HG02938 (cell line): ENCODE measurements at regions not wholly inside any gene's neighbourhood (a gene's known extent, or its start where the extent isn't known, plus 50 kb on each side); places are given as distances from the start of the nearest gene placed in this dataset.
"Not testable (repeated sequence)": the region's sequence is repeated elsewhere in the genome, so short reads cannot be mapped to it uniquely, and the experiment has no call there.

Source experiments
- ATAC-seq: cut with Tn5 transposase; IDR thresholded peaks from one replicate; pipeline ENCODE4 v1.9.1; 2021; ENCODE audit warnings: mild to moderate bottlenecking, moderate library complexity; ENCODE audit not compliant: unreplicated experiment

GRCh38 chr11:104781037-104781436, 117.2 kb downstream of the CASP12 start:
- no peak for ATAC-seq

GRCh38 chr11:104776501-104777170, 121.6 kb downstream of the CASP12 start:
- no peak for ATAC-seq

- no peak for ATAC-seq
Measured at GRCh38 chr11:104774578-104774977, 123.7 kb downstream of the CASP12 start.

- no peak for ATAC-seq
Measured at GRCh38 chr11:104772806-104773241, 125.4 kb downstream of the CASP12 start.

- ATAC-seq: no peak
Measured at GRCh38 chr11:104771763-104772162, 126.5 kb downstream of the CASP12 start.

- ATAC-seq: not testable (repeated sequence)
Measured at GRCh38 chr11:104771046-104771445, 127.2 kb downstream of the CASP12 start.

- ATAC-seq: no peak
Measured at GRCh38 chr11:104765401-104766095, 132.7 kb downstream of the CASP12 start.

GRCh38 chr11:104764710-104765045, 133.6 kb downstream of the CASP12 start:
- no peak for ATAC-seq

GRCh38 chr11:104763930-104764709, 134.1 kb downstream of the CASP12 start:
- ATAC-seq: no peak

GRCh38 chr11:104761511-104761910, 136.7 kb downstream of the CASP12 start:
- ATAC-seq: no peak

- no peak for ATAC-seq
Measured at GRCh38 chr11:104759464-104759863, 138.8 kb downstream of the CASP12 start.

GRCh38 chr11:104738918-104739317, 159.3 kb downstream of the CASP12 start:
- ATAC-seq: no peak

- no peak for ATAC-seq
Measured at GRCh38 chr11:104738208-104738607, 160.1 kb downstream of the CASP12 start.

- ATAC-seq: no peak
Measured at GRCh38 chr11:104736502-104736901, 161.8 kb downstream of the CASP12 start.

- no peak for ATAC-seq
Measured at GRCh38 chr11:104734998-104735397, 163.3 kb downstream of the CASP12 start.

GRCh38 chr11:104731890-104732289, 166.4 kb downstream of the CASP12 start:
- ATAC-seq: no peak

- no peak for ATAC-seq
Measured at GRCh38 chr11:104728927-104729326, 169.3 kb downstream of the CASP12 start.

- ATAC-seq: no peak
Measured at GRCh38 chr11:104727768-104728167, 170.5 kb downstream of the CASP12 start.

GRCh38 chr11:104727095-104727494, 171.2 kb downstream of the CASP12 start:
- ATAC-seq: no peak

- ATAC-seq: no peak
Measured at GRCh38 chr11:104725796-104726408, 172.4 kb downstream of the CASP12 start.

GRCh38 chr11:104713401-104713800, 184.9 kb downstream of the CASP12 start:
- ATAC-seq: no peak
